GM19438 (cell line): ENCODE measurements at regions not wholly inside any gene's neighbourhood (a gene's known extent, or its start where the extent isn't known, plus 50 kb on each side); places are given as distances from the start of the nearest gene placed in this dataset.
"Not testable (repeated sequence)": the region's sequence is repeated elsewhere in the genome, so short reads cannot be mapped to it uniquely, and the experiment has no call there.

Experiments used
- ATAC-seq: cut with Tn5 transposase; IDR thresholded peaks from one replicate; pipeline ENCODE4 v1.9.1; 2021; ENCODE audit warnings: low read depth; ENCODE audit not compliant: unreplicated experiment

- no peak for ATAC-seq
Observed at GRCh38 chr3:65303431-65303830, 615.6 kb upstream of the ADAMTS9 start.

- ATAC-seq = no peak
Observed at GRCh38 chr3:65291448-65292125, 603.8 kb upstream of the ADAMTS9 start.

DNA sequence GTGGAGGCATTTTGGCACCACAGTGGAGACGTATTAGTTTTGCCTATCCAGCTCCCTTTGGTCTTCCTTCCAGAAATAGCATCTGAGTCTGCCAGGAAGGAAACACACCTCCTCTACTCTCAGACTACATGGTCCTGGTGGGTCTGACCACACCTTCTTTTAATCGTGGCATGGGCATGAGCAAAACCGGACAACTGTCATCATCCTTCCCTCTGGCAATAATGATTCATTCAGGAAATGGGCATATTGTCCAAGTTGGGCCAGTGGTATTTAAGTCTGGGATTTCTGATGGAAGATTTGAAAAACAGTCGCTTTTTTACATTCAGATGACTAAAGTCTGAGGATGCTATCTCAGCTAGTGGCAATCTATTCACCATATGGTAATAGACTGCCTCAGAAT lies 601.0 kb upstream of the ADAMTS9 start:
- no peak for ATAC-seq

DNA sequence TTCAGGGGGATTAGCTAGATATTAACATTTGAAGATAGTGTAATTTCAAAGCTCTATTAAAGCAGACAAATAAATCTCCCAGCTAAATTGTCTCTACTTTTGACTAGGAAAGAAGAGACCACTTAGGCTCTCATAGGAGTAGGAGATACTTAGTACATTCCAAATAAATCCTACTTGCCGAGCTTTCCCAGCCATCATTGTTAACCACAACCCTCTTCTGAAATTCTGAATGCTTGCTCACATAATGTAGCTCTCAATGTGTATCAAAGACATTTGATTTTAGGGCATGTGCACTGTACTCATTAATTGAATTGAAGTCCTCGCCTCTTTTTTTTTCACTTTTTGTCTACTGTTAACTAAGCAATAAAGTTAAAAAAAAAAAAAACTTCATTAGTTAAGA lies 598.2 kb upstream of the ADAMTS9 start:
- no peak for ATAC-seq

GRCh38 chr3:65284961-65285360 lies 597.2 kb upstream of the ADAMTS9 start:
- no peak for ATAC-seq

DNA sequence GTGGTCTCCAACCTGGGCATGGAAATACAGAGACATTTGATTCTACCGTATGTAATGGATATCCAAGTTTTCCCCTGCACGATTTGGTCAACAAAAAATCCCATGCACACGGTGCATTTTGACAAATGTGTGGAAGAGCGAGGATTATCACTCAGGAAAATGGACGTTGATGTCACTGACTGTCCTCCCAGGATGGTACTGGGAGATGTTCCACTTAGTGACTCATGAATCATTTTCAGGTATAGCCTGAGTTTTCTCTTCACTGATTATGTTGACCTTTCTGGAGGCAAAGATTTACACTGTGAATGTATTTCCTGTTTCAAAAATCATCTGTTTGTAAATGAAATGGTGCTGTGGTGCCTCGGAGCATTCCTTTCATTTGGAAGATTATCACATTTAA lies 596.7 kb upstream of the ADAMTS9 start:
- ATAC-seq = no peak

- ATAC-seq = no peak
Observed at GRCh38 chr3:65279225-65279782, 591.5 kb upstream of the ADAMTS9 start.

DNA sequence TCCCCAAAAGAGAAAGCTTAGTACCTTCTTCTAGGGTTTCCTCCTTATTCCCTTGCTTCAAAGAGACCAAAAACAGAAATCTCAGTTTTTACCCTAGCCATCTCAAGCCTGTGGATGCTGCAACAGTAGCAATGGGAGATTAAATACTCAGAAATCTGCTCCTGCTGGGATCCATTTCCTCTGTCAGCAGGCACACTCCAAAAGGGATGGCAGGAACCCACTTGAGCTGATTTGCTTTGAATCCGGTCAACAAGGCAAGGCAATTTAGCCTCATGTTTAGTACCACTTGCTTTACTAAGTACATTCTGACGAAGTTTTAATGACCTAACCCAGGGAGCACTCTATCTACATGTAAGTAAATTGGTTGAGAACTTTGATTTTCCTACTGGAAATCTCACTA lies 590.0 kb upstream of the ADAMTS9 start:
- ATAC-seq = no peak

- no peak for ATAC-seq
Observed at GRCh38 chr3:65276551-65276950, 588.8 kb upstream of the ADAMTS9 start.

- no peak for ATAC-seq
Observed at GRCh38 chr3:65268426-65268825, 580.6 kb upstream of the ADAMTS9 start.

DNA sequence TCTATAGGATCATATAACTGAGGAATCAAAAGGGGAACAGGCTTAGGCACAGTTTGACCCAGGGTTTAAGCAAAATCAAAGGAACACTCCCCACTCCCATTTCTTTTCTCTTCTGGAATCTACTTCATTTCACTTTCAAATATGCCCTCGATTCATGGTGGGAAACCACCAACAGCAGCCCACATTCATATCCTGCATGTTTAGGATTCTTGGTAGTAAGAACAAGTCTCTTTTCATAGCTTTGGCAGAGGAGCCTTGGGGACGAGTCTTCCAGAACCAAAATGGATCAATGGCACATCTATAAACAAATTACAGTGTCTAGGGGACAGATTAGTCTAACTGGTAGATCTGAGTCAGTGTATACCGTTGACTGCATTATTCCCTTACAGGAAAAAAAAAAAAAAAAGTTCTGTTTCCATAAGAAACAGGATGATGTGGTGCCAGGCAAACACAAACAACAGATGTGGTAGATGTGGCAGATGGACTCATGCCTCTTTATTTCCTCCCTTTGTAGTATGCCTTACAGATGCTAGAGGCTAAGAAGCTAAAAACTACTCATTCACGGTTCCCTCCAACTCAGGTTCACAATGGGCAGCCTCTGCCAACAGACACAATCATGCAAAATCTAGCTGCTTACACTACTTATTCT lies 578.3 kb upstream of the ADAMTS9 start:
- no peak for ATAC-seq

- no peak for ATAC-seq
Observed at GRCh38 chr3:65265511-65265910, 577.7 kb upstream of the ADAMTS9 start.

GRCh38 chr3:65262548-65262947 lies 574.7 kb upstream of the ADAMTS9 start:
- no peak for ATAC-seq

GRCh38 chr3:65259946-65260345 lies 572.1 kb upstream of the ADAMTS9 start:
- no peak for ATAC-seq

DNA sequence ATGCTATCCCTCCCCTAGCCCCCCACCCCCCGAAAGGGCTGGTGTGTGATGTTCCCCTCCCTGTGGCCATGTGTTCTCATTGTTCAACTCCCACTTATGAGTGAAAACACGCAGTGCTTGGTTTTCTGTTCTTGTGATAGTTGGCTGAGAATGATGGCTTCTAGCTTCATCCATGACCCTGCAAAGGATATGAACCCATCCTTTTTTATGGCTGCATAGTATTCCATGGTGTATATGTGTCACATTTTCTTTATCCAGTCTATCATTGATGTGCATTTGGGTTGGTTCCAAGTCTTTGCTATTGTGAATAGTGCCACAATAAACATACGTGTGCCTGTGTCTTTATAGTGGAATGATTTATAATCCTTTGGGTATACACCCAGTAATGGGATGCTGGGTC lies 565.1 kb upstream of the ADAMTS9 start:
- not testable (repeated sequence) for ATAC-seq

DNA sequence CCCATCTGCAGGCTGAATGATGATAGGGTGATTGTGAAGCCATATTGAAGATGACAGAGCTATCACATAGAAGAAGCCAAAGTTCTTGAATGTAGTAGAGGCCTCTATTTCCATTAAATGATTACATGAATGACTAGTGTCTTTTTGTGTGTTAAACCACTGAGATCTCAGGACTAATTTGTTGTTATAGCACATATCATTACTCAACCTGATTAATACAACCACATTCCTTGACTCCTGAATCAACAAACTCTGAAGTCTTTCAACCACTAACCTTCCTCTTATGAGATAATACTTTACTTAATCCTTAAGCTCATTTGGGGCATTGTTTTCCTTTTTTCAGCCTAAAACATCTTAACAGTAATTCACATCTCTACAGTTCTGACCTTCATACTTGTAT lies 564.5 kb upstream of the ADAMTS9 start:
- no peak for ATAC-seq

GRCh38 chr3:65251375-65251774 lies 563.6 kb upstream of the ADAMTS9 start:
- ATAC-seq = no peak

DNA sequence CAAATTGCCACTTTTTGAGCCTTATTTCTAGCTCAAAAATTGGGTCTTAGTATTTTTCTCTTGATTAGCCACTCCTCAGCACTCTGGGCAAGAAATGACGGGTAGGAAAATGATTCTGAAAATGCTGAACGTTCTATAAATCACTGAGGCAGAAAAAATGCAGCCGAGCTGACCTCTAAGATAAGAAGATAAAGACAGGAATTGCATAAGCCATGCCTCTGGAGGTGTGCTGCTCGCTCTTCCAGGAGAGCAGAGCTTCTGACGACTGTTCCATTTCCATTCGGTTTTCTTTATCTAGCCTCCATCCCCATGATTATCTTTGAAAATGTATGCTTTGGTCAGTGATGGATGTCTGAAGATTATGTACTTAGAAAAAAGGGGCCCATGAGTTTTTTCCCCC lies 558.8 kb upstream of the ADAMTS9 start:
- ATAC-seq = no peak

GRCh38 chr3:65245133-65246063 lies 557.6 kb upstream of the ADAMTS9 start:
- no peak for ATAC-seq

GRCh38 chr3:65240366-65240765 lies 552.6 kb upstream of the ADAMTS9 start:
- ATAC-seq = no peak

DNA sequence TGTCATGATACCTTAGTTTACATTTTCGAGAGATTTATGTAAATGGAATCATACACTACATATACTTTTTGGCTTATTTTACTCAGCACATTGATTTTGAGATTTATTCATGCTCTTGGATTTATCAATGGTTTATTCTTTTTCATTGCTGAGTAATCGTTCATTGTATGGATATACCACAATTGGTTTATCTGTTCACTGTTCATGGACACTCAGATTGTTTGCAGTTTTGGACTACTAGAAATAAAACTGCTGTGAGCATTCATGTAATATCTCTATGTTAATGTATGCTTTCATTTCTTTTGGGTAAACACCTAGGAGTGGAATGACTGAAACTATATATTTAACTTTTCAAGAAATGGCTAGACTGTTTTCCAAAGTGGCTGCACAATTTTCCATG lies 550.9 kb upstream of the ADAMTS9 start:
- no peak for ATAC-seq
